ENCODE measurements at regions not wholly inside any gene's neighbourhood (a gene's known extent, or its start where the extent isn't known, plus 50 kb on each side); places are given as distances from the start of the nearest gene placed in this dataset.

DNA sequence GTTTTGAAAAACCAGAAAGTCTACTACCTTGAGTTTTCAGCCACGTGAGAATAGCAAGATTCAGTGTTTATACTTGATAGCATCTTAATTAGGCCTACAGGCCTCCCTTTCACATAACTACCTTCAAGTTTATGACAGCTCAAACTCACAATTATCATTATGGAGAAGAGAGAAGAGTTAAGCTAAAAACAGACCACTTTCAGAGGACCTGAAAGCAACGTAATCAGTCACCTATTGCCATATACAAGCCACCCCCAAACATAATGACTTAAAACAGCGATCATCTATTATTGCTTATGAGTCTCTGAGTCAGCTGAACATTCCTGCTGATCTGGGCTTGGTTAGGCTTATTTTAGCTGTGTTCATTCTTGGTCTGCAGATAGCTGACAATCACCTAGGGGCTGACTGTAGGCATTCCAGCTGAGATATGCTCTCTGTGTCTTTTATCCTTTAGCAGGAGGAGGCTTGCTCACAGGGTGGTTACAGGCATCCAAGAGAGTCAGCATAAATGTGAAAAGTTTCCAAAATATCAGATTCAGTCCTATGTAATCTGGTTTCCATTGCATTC lies 130.9 kb downstream of the COX7C start:
- TF ChIP-seq MAZ (IDR thresholded peaks at IDR 0.05; ENCODE audit: borderline replicate concordance, low read depth, low read length) = no peak
- TF ChIP-seq RFX5 (IDR thresholded peaks at IDR 0.05; ENCODE audit: low read depth, low read length) = no peak
- TF ChIP-seq RCOR1 (IDR thresholded peaks at IDR 0.05; ENCODE audit: insufficient replicate concordance, low read length) = no peak
- TF ChIP-seq NFE2L2 (IDR thresholded peaks at IDR 0.05; ENCODE audit: low read depth, low read length) = no peak
- no peak for TF ChIP-seq RAD21 (IDR thresholded peaks at IDR 0.05; ENCODE audit: low read length)
- no peak for TF ChIP-seq CEBPB (IDR thresholded peaks at IDR 0.05; ENCODE audit: low read depth, low read length)
- TF ChIP-seq, protein P1, sequence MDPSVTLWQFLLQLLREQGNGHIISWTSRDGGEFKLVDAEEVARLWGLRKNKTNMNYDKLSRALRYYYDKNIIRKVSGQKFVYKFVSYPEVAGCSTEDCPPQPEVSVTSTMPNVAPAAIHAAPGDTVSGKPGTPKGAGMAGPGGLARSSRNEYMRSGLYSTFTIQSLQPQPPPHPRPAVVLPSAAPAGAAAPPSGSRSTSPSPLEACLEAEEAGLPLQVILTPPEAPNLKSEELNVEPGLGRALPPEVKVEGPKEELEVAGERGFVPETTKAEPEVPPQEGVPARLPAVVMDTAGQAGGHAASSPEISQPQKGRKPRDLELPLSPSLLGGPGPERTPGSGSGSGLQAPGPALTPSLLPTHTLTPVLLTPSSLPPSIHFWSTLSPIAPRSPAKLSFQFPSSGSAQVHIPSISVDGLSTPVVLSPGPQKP (IDR thresholded peaks at IDR 0.05; ENCODE audit: borderline replicate concordance, low read depth, low read length) = no peak
- no peak for TF ChIP-seq CHD1 (IDR thresholded peaks at IDR 0.05; ENCODE audit: low read depth, low read length)
- TF ChIP-seq, protein P2, sequence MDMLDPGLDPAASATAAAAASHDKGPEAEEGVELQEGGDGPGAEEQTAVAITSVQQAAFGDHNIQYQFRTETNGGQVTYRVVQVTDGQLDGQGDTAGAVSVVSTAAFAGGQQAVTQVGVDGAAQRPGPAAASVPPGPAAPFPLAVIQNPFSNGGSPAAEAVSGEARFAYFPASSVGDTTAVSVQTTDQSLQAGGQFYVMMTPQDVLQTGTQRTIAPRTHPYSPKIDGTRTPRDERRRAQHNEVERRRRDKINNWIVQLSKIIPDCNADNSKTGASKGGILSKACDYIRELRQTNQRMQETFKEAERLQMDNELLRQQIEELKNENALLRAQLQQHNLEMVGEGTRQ (IDR thresholded peaks at IDR 0.05; ENCODE audit: low read depth, low read length) = no peak
- no peak for TF ChIP-seq POLR2A (IDR thresholded peaks at IDR 0.05; ENCODE audit: low read depth, low read length)
- TF ChIP-seq SMC3 (IDR thresholded peaks at IDR 0.05; ENCODE audit: low read depth, low read length) = no peak
- TF ChIP-seq FOS (IDR thresholded peaks at IDR 0.05; ENCODE audit: low read depth, low read length) = no peak
- TF ChIP-seq BHLHE40 (IDR thresholded peaks at IDR 0.05; ENCODE audit: low read depth, low read length) = no peak
- TF ChIP-seq MAFK (IDR thresholded peaks at IDR 0.05; ENCODE audit: low read depth, low read length) = no peak
- TF ChIP-seq, protein P3, sequence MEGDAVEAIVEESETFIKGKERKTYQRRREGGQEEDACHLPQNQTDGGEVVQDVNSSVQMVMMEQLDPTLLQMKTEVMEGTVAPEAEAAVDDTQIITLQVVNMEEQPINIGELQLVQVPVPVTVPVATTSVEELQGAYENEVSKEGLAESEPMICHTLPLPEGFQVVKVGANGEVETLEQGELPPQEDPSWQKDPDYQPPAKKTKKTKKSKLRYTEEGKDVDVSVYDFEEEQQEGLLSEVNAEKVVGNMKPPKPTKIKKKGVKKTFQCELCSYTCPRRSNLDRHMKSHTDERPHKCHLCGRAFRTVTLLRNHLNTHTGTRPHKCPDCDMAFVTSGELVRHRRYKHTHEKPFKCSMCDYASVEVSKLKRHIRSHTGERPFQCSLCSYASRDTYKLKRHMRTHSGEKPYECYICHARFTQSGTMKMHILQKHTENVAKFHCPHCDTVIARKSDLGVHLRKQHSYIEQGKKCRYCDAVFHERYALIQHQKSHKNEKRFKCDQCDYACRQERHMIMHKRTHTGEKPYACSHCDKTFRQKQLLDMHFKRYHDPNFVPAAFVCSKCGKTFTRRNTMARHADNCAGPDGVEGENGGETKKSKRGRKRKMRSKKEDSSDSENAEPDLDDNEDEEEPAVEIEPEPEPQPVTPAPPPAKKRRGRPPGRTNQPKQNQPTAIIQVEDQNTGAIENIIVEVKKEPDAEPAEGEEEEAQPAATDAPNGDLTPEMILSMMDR (conservative IDR thresholded peaks at IDR 0.05; ENCODE audit: low read depth, low read length) = no peak
- TF ChIP-seq MXI1 (IDR thresholded peaks at IDR 0.05; ENCODE audit: borderline replicate concordance, low read depth, low read length) = no peak
- no peak overlapping the region for H3K56ac ChIP-seq (ENCODE audit: extremely low read depth, insufficient read depth, low read length)
- H3K27ac ChIP-seq (ENCODE audit: insufficient read depth, low read length) = no peak overlapping the region
- H3K4ac ChIP-seq (ENCODE audit: low read depth, low read length) = no peak overlapping the region
- H2BK20ac ChIP-seq (ENCODE audit: low read depth, low read length) = no peak overlapping the region
- POLR2A ChIA-PET (ENCODE audit: unreplicated experiment) = no interaction called here
- no peak overlapping the region for H3K4me3 ChIP-seq (ENCODE audit: insufficient read depth, low read depth, low read length)
- no peak overlapping the region for H3K18ac ChIP-seq (ENCODE audit: low read depth, low read length)
- H2AK9ac ChIP-seq (replicated peaks; ENCODE audit: low read depth, low read length, poor library complexity) = no peak overlapping the region
- H3K9ac ChIP-seq (ENCODE audit: low read depth, low read length) = no peak overlapping the region
- no peak overlapping the region for H2BK15ac ChIP-seq (ENCODE audit: low read depth, low read length)
- no peaks in the 10 kb centered on the region for H3K9me1 ChIP-seq (ENCODE audit: insufficient read depth, low read length)
- intact Hi-C loops (cut with micrococcal nuclease) (no loop called here), in situ Hi-C loops (cut with MboI; ENCODE audit: low sequenced_read_pairs) (no loop called here), dilution Hi-C loops (cut with HindIII; ENCODE audit: low sequenced_read_pairs, unreplicated experiment) (no loop called here)
- CTCF ChIA-PET = no interaction called here
- no peak overlapping the region for H2BK120ac ChIP-seq (ENCODE audit: low read depth, low read length)
- no CpG with 5 or more reads among the region's 3 CpGs for WGBS, 2 experiments (ENCODE audit: extremely low coverage in 2 of 2, insufficient read length in 1 of 2)
- H2BK5ac ChIP-seq (ENCODE audit: low read depth, low read length, poor library complexity, severe bottlenecking) = no peak overlapping the region
- no TSS peak for BruUV-seq (replicated peaks)
- H3K23ac ChIP-seq (ENCODE audit: low read depth, low read length) = no peak overlapping the region
- H2AK5ac ChIP-seq (ENCODE audit: low read depth, low read length) = no peak overlapping the region
- ATAC-seq (ENCODE audit: low read depth) (no peak), DNase-seq (no peak)
- no peak overlapping the region for H3K4me2 ChIP-seq (ENCODE audit: low read depth, low read length)
- no peaks in the 10 kb centered on the region for H3K79me1 ChIP-seq (ENCODE audit: low read depth in 1 of 2, low read length in 2 of 2)
- no peaks in the 10 kb centered on the region for H3K27me3 ChIP-seq (ENCODE audit: control insufficient read depth, insufficient read depth, low read length)
- no peak overlapping the region for H4K8ac ChIP-seq (ENCODE audit: low read depth in 2 of 2, low read length in 2 of 2)
- H4K91ac ChIP-seq (ENCODE audit: insufficient read depth, low read depth, low read length) = no peak overlapping the region
- H4K20me1 ChIP-seq (ENCODE audit: insufficient read depth, low read length) = no peaks in the 10 kb centered on the region
- H3K4me1 ChIP-seq (ENCODE audit: control insufficient read depth, insufficient read depth, low read length) = no peaks in the 10 kb centered on the region
- no peak overlapping the region for H4K5ac ChIP-seq (ENCODE audit: low read depth, low read length)
- no peaks in the 10 kb centered on the region for H3K36me3 ChIP-seq (ENCODE audit: control insufficient read depth, insufficient read depth, low read length)
- no peaks in the 10 kb centered on the region for H3K9me3 ChIP-seq (ENCODE audit: control insufficient read depth, insufficient read depth, low read length)
- H3K14ac ChIP-seq (replicated peaks; ENCODE audit: low read depth, low read length) = no peak overlapping the region
- no peak overlapping the region for H2AFZ ChIP-seq (replicated peaks; ENCODE audit: low read length, poor library complexity)
